ENCODE measurements at regions not wholly inside any gene's neighbourhood (a gene's known extent, or its start where the extent isn't known, plus 50 kb on each side); places are given as distances from the start of the nearest gene placed in this dataset.

DNA sequence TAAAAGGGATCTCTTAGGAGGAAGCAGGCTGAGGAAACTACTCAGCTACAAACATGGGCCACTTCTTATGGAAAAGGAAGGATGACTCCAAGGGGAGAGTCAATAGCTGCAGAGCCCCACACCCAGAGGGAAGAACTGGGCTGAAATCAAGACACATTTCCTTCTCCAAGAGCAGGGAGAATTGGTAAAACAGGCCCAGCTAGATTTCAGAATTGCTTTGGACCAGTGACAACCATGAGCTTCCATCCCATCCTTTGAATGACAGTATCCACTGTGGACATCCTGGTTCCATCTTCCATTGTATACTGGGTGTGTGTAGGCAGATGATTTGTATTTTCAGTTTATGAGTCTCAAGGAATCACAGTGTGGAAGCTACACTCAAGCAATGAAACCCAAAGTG is 267.5 kb downstream of the IRF8 start:
- DNase-seq: no peak

DNA sequence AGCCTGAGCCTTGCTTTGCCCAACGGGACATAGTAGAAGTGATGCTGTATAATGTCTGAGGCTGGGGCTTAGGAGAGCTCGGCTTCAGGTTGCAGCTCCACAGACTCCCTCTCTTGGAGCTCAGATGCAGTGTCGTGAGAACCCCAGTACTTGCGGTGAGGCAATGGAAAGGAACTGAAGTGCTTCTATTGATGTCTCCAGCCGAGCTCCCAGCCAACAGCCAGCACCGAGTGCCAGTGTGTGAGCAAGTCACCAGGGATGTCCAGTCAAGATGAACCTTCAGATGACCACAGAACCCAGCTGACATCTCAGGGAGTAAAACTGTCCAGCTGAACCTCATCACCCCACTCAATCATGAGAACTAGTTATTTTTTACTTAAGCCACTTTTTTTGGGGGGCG is 268.1 kb downstream of the IRF8 start:
- DNase-seq: no peak

DNA sequence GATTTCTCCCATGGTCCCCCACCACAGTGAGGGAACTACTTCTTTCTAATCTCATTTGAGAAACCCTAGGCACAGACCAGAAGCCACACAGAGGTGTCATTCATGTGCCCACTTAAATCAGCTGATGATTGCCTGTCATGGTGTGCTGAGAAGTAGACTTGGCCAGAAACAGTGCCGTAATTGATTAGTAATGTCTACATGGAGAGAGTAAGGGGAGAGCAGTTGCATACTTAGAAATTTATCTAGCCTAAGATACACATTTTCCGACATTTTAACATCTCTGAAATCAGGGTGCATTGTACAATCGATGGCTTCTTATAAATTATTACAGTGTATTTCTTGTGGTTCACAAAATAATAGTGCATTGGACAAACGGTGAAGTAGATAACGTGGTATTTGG is 271.8 kb downstream of the IRF8 start:
- no peak for DNase-seq

DNA sequence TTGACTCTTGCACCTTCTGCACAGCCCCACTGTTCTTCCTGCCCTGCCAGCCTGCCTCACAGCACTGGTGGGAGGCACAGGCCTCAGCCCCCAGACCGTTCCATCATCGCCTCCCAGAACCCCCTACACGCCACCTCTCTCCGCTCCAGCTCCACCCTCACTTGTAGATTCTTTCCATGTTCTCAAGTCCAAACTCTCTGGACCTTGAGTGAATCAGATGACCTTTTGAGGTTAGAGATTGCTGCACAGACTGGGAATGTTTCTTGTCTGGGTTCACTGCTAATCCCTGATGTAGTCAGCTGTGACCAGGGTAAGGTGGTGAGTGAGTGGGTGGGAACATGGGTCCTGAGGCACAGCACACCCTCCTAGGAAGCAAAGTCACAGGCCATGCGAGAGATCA is 272.4 kb downstream of the IRF8 start:
- DNase-seq: no peak

- DNase-seq: no peak
Measured at GRCh38 chr16:86175816-86176215, 276.9 kb downstream of the IRF8 start.

GRCh38 chr16:86176462-86176861 is 277.5 kb downstream of the IRF8 start:
- no peak for DNase-seq

- DNase-seq: no peak
Measured at GRCh38 chr16:86180244-86180643, 281.3 kb downstream of the IRF8 start.

DNA sequence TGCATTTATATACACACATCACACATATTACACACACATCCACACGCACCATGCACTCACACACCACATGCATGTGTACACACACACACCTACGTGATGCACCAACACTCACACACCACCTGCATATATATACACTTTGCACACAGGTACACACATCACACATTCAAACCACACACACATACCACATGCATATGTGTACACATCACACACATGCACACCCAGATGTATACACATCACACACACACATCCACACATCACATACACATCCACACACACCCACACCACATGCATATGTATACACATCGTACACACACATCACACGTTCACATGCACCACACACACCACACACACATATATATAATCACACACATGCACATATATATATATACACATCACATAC is 281.8 kb downstream of the IRF8 start:
- DNase-seq: no peak

GRCh38 chr16:86181526-86181925 is 282.6 kb downstream of the IRF8 start:
- no peak for DNase-seq

DNA sequence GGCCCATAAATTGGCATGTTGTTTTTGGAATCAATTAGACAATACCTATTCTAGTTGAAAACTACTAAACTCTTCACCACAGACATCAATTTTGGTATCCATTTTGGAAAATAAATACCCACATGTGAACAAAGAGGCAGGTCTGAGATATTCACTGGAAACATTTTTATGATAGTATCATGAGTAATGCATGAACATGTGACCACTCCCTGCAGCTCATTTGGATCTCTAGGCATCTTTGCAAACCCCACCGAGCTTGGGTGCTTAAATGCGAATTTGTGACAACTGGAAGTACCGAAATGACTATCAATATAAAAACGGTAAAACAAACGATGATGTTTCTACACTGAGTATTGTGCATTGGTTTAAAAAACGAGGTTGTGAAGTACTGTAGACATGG is 285.2 kb downstream of the IRF8 start:
- no peak for DNase-seq

GRCh38 chr16:86185089-86185488 is 286.1 kb downstream of the IRF8 start:
- no peak for DNase-seq

GRCh38 chr16:86186313-86186712 is 287.4 kb downstream of the IRF8 start:
- no peak for DNase-seq

DNA sequence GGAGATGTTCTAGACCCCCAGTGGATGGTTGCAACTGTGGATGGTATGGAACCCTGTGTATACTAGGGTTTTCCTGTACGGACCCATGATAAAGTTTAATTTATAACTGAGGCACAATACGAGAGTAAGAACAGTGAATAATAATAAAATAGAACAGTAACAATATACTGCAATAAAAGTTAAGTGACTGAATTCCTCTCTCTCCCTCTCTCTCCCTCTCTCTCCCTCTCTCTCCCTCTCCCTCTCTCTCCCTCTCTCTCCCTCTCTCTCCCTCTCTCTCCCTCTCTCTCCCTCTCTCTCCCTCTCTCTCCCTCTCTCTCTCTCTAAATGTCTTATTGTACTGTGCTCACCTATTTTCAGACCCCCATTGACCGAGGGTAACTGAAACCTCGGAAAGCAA is 291.0 kb downstream of the IRF8 start:
- DNase-seq: no peak

- DNase-seq: no peak
Measured at GRCh38 chr16:86191663-86192062, 292.7 kb downstream of the IRF8 start.

- no peak for DNase-seq
Measured at GRCh38 chr16:86193528-86194193, 294.7 kb downstream of the IRF8 start.

- DNase-seq: no peak
Measured at GRCh38 chr16:86195863-86196630, 297.1 kb downstream of the IRF8 start.

- DNase-seq: no peak
Measured at GRCh38 chr16:86196687-86197391, 297.9 kb downstream of the IRF8 start.

DNA sequence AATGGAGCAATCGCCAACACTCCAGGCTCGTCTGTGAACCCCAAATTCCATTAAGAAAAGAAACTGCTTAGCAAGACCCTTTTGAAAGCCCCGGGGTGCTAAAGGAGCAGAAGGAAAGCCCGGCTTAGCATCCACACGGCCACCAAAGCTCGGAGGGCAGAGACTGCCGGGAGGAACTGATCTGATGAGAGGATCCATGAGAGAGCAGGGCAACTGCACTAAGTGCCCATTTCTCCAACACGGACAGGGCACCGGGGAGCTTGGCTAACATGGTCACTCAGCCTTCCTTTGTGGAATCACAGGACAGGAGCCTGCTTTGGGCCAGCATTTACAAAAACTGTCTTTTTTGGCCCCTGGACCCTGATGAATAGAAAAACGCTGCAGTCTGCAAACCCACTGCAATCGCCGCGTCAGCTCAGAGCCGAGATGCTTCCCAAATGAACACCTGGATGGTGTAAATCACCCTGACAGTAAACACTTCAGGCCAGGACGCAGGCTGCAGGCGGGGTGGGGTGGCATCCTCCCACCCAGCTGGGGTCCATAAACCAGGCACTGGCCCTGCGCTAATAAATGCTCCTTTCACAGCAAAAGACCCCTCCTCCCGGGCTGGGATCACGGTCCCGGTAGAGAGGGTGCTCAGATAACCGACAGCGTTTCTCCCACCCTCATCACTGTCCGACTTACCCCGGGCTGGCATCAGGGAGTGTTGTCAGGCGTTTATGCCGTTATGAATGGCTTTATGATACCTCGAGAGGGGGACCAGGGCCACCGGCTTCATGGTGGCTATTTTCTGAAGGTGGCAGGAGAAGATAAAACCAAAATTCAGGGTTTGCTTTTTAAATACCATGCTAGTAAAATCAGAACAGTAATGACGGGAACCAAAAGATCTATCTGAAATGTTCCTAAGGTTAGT is 299.5 kb downstream of the IRF8 start:
- no peak for DNase-seq

GRCh38 chr16:86199182-86199581 is 300.2 kb downstream of the IRF8 start:
- no peak for DNase-seq

DNA sequence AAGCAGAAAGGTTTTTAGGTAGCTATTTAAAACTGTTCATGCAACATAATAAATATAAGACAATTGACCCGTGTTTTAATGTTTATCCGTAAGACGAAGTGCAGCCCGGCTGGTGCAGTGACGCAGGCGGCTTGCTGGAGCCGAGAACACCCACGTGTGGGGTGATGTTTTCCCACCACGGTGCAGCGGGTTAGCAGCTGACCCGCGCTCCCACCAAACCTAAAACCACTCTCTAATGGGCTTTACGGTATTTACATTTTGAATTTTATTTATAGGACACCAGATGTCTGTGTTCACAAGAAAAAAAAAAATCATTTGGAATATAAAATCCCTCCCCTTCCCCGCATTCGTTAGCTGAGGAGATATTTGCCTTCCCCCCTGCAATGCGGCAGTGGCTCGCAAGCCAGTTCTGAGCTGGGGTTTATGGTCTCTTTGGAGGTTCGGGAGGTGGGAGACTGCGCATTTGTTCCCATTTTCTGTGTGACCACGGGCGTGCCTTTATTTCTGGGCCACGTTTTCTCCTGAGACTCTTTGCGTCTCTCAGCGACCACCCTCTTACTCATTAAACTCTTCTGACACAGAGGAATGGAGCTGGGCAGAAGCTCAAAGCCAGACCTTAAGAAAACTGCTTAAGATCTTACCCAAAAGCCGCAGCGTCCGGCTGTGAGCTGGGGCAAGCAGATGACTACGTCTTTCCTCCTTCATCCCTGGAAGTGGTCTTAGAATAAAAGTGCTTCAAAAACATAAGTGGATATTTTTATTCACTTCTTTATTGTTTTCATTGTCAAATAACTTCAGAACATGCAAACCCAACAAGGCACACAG is 301.1 kb downstream of the IRF8 start:
- DNase-seq: no peak

DNA sequence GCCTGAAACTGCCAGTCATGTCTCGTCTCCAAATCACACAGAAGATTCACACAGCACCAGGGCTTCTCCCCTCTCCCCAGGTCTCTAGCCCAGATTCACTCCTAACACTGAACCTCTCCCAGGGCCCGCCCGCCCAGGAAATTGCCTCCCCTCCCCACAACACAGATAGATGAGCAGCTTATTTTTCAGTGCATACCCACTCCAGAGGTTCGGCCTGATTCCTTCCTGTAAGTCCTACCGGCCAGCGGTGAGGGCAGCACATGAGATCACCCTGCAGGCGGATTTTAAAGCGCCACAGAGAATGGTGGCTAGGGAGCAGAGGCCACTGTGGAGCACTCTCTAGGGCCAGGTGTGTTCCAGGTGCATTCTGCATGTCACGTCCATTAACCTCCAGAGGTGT is 301.8 kb downstream of the IRF8 start:
- no peak for DNase-seq

DNA sequence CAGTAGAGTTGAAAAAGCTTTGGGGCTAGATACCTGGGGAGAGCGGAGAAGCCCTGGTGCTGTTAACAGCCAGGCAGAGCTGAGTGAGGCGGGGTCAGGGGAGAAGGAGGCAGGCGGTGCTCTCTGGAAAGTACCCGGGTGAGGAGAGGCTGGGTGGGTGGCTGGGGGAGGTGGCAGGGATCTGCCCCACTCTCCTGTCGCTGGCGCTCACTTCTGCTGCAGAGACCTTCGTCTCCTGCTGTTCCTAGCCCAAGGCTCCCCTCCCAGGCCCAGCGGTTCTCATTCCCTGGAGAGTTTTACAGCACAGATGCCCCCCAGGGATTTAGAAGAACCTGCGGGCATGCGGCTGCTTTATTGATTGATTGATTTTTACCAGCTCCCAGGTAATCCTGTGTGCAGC is 302.8 kb downstream of the IRF8 start:
- DNase-seq: no peak
